GM12864 (cell line): ENCODE measurements at regions not wholly inside any gene's neighbourhood (a gene's known extent, or its start where the extent isn't known, plus 50 kb on each side); places are given as distances from the start of the nearest gene placed in this dataset.
"Not testable (repeated sequence)": the region's sequence is repeated elsewhere in the genome, so short reads cannot be mapped to it uniquely, and the experiment has no call there.

ENCODE experiments used
- DNase-seq: peaks from one replicate; pipeline ENCODE4 v3.0.0-alpha.2; 2011; ENCODE audit warnings: low read depth
- H3K4me3 ChIP-seq: 2 replicates; pipeline ENCODE4 v1.5.1; 2011; ENCODE audit warnings: mild to moderate bottlenecking, low read depth, low read length, control low read depth
- CTCF ChIP-seq: IDR thresholded peaks from 2 replicates; pipeline ENCODE4 v1.5.1; 2011; ENCODE audit warnings: low read depth, mild to moderate bottlenecking, moderate library complexity, low read length, control low read depth, inconsistent platforms; ENCODE audit errors: missing control alignments

DNA sequence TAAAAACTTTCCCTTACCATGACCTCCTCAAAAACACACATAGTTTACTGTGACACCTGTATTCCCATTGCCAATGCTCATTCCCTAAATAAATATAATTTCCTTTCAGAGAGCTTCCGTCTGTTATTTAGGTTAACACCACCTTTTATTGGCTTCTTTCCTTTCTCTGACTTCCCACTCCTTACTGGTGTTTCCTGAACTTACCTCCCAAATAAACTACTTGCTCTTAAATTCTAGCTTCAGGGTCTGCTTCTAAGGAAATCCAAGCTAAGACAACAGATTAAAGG lies 67.4 kb upstream of the ZNF746 start:
- H3K4me3 ChIP-seq, result no peak overlapping the region
- no peak for DNase-seq
- no peak for TF ChIP-seq CTCF

DNA sequence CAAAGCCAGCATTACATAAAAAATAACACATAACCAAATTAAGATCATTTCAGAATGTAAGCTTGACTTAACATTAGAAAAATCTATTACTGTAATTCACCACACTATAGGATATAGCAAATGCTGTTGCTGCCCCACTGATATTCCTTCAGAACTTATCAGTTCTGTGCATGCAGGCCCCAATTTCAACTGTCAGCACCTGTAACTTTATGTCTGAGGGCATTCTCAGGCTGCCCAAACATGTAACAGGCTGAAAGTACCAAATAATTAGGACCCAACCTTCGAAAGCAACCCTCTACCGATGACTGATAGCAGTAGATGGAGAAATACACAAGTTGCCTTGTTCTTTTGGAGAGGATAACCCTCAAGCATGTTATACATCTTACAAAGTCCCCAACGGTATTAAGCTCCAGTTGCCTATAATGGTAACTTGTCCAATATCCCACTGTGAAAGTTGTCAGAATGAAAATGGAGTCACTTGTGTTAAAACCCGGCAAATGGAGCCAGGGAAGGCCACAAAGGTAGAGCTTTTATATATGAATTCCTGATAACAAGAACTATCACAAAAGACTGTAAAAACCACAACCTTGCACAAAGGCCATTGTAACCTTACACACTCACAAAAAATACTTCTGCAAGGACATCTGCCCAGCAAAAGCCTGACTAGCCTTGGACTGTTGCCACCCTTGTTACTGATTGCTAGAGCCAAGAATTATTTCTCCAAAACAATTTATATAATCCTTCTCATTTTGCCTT lies 66.9 kb upstream of the ZNF746 start:
- no peak for TF ChIP-seq CTCF
- no peak for DNase-seq
- no peak overlapping the region for H3K4me3 ChIP-seq

GRCh38 chr7:149562602-149563001 lies 65.0 kb upstream of the ZNF746 start:
- DNase-seq, result no peak
- TF ChIP-seq CTCF, result no peak
- H3K4me3 ChIP-seq, result no peak overlapping the region

GRCh38 chr7:149561072-149561471 lies 63.5 kb upstream of the ZNF746 start:
- DNase-seq, result no peak
- no peak for TF ChIP-seq CTCF
- no peak overlapping the region for H3K4me3 ChIP-seq

GRCh38 chr7:149559711-149560110 lies 62.1 kb upstream of the ZNF746 start:
- DNase-seq, result no peak
- H3K4me3 ChIP-seq, result no peak overlapping the region
- TF ChIP-seq CTCF, result no peak

DNA sequence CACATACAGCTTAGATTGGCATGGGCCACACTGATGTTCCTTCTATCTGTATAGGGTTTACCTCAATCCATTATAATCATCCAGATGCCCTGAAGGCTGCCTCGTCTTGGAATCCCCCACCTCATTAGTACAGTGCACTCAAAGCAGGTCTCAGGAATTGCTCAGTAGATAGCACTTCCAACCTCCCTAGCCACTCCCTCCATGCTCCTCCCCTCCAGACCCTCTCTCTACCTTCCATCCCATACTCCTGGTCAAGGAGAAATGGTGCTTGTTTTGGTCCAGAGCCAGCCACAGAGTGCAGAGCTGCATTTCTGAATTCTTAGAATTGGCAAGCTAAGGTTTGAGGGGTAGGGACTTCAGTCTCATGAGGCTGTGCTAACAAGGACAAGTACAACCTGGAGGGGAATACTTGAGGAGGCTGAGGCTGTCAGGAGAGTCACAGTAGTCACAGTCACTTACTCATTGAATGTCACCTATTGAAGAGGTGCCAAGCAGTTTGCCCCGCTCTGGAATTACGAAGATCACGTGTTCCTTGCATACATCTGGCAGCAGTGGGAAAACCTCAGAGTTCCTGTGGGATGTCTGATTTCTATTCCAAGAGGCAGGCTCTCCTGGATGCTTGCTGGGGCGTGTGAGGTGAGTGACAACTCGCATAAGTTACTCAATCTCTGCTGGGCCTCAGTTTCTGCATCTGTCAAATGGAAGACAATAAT lies 60.7 kb upstream of the ZNF746 start:
- no peak overlapping the region for H3K4me3 ChIP-seq
- DNase-seq, result no peak

GRCh38 chr7:149556525-149556924 lies 58.9 kb upstream of the ZNF746 start:
- H3K4me3 ChIP-seq, DNase-seq: not testable (repeated sequence)

More for the DNA sequence above, 60.7 kb upstream of the ZNF746 start:
- TF ChIP-seq CTCF, result no peak

DNA sequence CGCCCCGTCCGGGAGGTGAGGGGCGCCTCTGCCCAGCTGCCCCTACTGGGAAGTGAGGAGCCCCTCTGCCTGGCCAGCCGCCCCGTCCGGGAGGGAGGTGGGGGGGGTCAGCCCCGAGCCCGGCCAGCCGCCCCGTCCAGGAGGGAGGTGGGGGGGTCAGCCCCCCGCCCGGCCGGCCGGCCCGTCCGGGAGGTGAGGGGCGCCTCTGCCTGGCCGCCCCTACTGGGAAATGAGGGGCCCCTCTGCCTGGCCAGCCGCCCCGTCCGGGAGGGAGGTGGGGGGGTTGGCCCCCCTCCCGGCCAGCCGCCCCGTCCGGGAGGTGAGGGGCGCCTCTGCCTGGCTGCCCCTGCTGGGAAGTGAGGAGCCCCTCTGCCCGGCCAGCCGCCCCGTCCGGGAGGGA lies 57.2 kb upstream of the ZNF746 start:
- H3K4me3 ChIP-seq, DNase-seq: not testable (repeated sequence)

DNA sequence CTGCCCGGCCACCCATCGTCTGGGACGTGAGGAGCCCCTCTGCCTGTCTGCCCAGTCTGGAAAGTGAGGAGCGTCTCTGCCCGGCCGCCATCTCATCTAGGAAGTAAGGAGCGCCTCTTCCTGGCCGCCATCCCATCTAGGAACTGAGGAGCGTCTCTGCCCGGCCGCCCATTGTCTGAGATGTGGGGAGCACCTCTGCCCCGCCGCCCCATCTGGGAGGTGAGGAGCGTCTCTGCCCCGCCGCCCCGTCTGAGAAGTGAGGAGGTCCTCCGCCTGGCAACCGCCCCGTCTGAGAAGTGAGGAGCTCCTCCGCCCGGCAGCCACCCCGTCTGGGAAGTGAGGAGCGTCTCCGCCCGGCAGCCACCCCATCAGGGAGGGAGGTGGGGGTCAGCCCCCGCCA lies 56.4 kb upstream of the ZNF746 start:
- not testable (repeated sequence) for DNase-seq, H3K4me3 ChIP-seq
